Type B pancreatic cell (in vitro differentiated cells): ENCODE measurements at regions not wholly inside any gene's neighbourhood (a gene's known extent, or its start where the extent isn't known, plus 50 kb on each side); places are given as distances from the start of the nearest gene placed in this dataset.

Experiments used
- DNase-seq: peaks from one replicate; pipeline ENCODE4 v3.0.0; 2021; ENCODE audit warnings: mixed read lengths; ENCODE audit not compliant: unreplicated experiment; ENCODE audit errors: extremely low spot score
- H3K27ac Mint-ChIP-seq: 2 replicates; pipeline ENCODE4 v1.8.0; 2021; ENCODE audit warnings: mild to moderate bottlenecking, mixed read lengths
- H3K27me3 Mint-ChIP-seq: 2 replicates; pipeline ENCODE4 v1.8.0; 2021; ENCODE audit warnings: mixed read lengths
- H3K36me3 Mint-ChIP-seq: 2 replicates; pipeline ENCODE4 v1.8.0; 2021; ENCODE audit warnings: mixed read lengths
- H3K4me1 Mint-ChIP-seq: one replicate; pipeline ENCODE4 v1.8.0; 2021; ENCODE audit warnings: mixed read lengths; ENCODE audit not compliant: unreplicated experiment
- H3K4me3 Mint-ChIP-seq: 2 replicates; pipeline ENCODE4 v1.8.0; 2021; ENCODE audit warnings: mild to moderate bottlenecking, mixed read lengths
- H3K9me3 Mint-ChIP-seq: 2 replicates; pipeline ENCODE4 v1.8.0; 2021; ENCODE audit warnings: mixed read lengths
- CTCF ChIP-seq: fragments of 200-600 bp; sonication (generic); conservative IDR thresholded peaks from 2 replicates; pipeline ENCODE4 v1.5.0; 2021; ENCODE audit warnings: antibody characterized with exemption, mild to moderate bottlenecking

GRCh38 chr18:39241534-39241933, 1675.9 kb upstream of the CELF4 start:
- TF ChIP-seq CTCF: no peak
- Mint-ChIP-seq H3K4me3 (no peak overlapping the region), H3K4me1 (no peaks in the 10 kb centered on the region), H3K27ac (no peak overlapping the region), H3K27me3 (no peaks in the 10 kb centered on the region), H3K9me3 (no peaks in the 10 kb centered on the region), H3K36me3 (no peaks in the 10 kb centered on the region)
- DNase-seq: no peak

- H3K9me3 Mint-ChIP-seq: no peaks in the 10 kb centered on the region
- no peaks in the 10 kb centered on the region for H3K27me3 Mint-ChIP-seq
- no peaks in the 10 kb centered on the region for H3K4me1 Mint-ChIP-seq
- no peak for DNase-seq
- no peak overlapping the region for H3K27ac Mint-ChIP-seq
- H3K36me3 Mint-ChIP-seq: no peaks in the 10 kb centered on the region
- no peak overlapping the region for H3K4me3 Mint-ChIP-seq
- no peak for TF ChIP-seq CTCF
Observed at GRCh38 chr18:39238981-39239660, 1673.5 kb upstream of the CELF4 start.

GRCh38 chr18:39235118-39235719, 1669.6 kb upstream of the CELF4 start:
- Mint-ChIP-seq H3K27me3 (no peaks in the 10 kb centered on the region), H3K36me3 (no peaks in the 10 kb centered on the region), H3K27ac (no peak overlapping the region), H3K4me1 (no peaks in the 10 kb centered on the region), H3K9me3 (no peaks in the 10 kb centered on the region), H3K4me3 (no peak overlapping the region)
- no peak for TF ChIP-seq CTCF
- DNase-seq: no peak

GRCh38 chr18:39232937-39233336, 1667.3 kb upstream of the CELF4 start:
- Mint-ChIP-seq H3K27me3 (no peaks in the 10 kb centered on the region), H3K4me3 (no peak overlapping the region), H3K9me3 (no peaks in the 10 kb centered on the region), H3K4me1 (no peaks in the 10 kb centered on the region), H3K36me3 (no peaks in the 10 kb centered on the region), H3K27ac (no peak overlapping the region)
- TF ChIP-seq CTCF: no peak
- no peak for DNase-seq

GRCh38 chr18:39232490-39232889, 1666.9 kb upstream of the CELF4 start:
- Mint-ChIP-seq H3K4me1 (no peaks in the 10 kb centered on the region), H3K27ac (no peak overlapping the region)

More at GRCh38 chr18:39232490-39232889, 1666.9 kb upstream of the CELF4 start:
- no peak for DNase-seq
- Mint-ChIP-seq H3K27me3 (no peaks in the 10 kb centered on the region), H3K4me3 (no peak overlapping the region), H3K36me3 (no peaks in the 10 kb centered on the region), H3K9me3 (no peaks in the 10 kb centered on the region)
- no peak for TF ChIP-seq CTCF
